ENCODE measurements at regions not wholly inside any gene's neighbourhood (a gene's known extent, or its start where the extent isn't known, plus 50 kb on each side); places are given as distances from the start of the nearest gene placed in this dataset.

DNA sequence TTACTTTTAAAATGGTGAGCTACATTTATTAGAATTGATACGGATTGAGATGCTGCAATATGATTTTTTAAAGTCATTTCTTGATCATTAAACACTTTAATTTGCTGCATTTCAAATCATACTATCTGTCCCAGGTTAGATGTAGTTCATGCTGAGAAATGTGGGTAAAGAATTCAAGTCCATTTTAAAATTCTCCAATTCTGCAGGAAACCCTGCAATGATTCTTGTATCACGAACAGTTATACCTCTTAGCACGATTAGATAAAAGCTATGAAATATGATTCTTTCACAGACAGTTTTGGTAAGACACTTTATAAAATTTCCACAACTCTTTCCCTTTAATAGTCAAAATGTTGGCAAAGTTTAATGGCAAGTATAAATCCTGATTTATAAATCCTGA lies 693.4 kb downstream of the ADGRL2 start:
- no peak for TF ChIP-seq POLR2A (IDR thresholded peaks at IDR 0.05)
- TF ChIP-seq, protein P1, sequence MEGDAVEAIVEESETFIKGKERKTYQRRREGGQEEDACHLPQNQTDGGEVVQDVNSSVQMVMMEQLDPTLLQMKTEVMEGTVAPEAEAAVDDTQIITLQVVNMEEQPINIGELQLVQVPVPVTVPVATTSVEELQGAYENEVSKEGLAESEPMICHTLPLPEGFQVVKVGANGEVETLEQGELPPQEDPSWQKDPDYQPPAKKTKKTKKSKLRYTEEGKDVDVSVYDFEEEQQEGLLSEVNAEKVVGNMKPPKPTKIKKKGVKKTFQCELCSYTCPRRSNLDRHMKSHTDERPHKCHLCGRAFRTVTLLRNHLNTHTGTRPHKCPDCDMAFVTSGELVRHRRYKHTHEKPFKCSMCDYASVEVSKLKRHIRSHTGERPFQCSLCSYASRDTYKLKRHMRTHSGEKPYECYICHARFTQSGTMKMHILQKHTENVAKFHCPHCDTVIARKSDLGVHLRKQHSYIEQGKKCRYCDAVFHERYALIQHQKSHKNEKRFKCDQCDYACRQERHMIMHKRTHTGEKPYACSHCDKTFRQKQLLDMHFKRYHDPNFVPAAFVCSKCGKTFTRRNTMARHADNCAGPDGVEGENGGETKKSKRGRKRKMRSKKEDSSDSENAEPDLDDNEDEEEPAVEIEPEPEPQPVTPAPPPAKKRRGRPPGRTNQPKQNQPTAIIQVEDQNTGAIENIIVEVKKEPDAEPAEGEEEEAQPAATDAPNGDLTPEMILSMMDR (IDR thresholded peaks at IDR 0.05) = no peak
